H1 (cell line): ENCODE measurements at regions not wholly inside any gene's neighbourhood (a gene's known extent, or its start where the extent isn't known, plus 50 kb on each side); places are given as distances from the start of the nearest gene placed in this dataset.

Experiments used
- ATF2 ChIP-seq: IDR thresholded peaks from 2 replicates; pipeline ENCODE4 v1.6.1; 2012; ENCODE audit warnings: low read length, inconsistent platforms
- ATF3 ChIP-seq: IDR thresholded peaks from 2 replicates; pipeline ENCODE4 v1.6.1; 2011; ENCODE audit warnings: low read depth, mild to moderate bottlenecking, low read length; ENCODE audit not compliant: insufficient read depth
- CHD2 ChIP-seq: IDR thresholded peaks from 2 replicates; pipeline ENCODE4 v1.6.1; 2012; ENCODE audit warnings: low read length, improper control_type of control experiment
- CTCF ChIP-seq, 3 experiments: IDR thresholded peaks; 1 replicate in 2 of 3; 2 replicates in 1 of 3; pipeline versions ENCODE4 v1.5.1 to v1.6.1; 2011; ENCODE audit warnings: low read length in 3 of 3, mild to moderate bottlenecking in 3 of 3, inconsistent platforms in 2 of 3, low read depth in 1 of 3, moderate library complexity in 1 of 3; ENCODE audit not compliant: insufficient read depth in 1 of 3; ENCODE audit errors: control extremely low read depth in 1 of 3
- EGR1 ChIP-seq: IDR thresholded peaks from 2 replicates; pipeline ENCODE4 v1.6.1; 2011; ENCODE audit warnings: low read depth, low read length, borderline replicate concordance
- EP300 ChIP-seq, 2 experiments: IDR thresholded peaks; 1 replicate in 1 of 2; 2 replicates in 1 of 2; pipeline ENCODE4 v1.6.1; 2011 to 2012; ENCODE audit warnings: low read depth in 2 of 2, low read length in 2 of 2, mild to moderate bottlenecking in 2 of 2, borderline replicate concordance in 1 of 2, inconsistent platforms in 1 of 2, moderate library complexity in 1 of 2
- EZH2 ChIP-seq: fragments of 200-600 bp; sonication (generic); IDR thresholded peaks from 2 replicates; pipeline ENCODE4 v1.7.1; 2012; ENCODE audit warnings: low read depth, mild to moderate bottlenecking, moderate library complexity, low read length, inconsistent platforms; ENCODE audit not compliant: severe bottlenecking
- HDAC2 ChIP-seq, 2 experiments: fragments of 300-600 bp in 1 of 2; sonication (generic) in 1 of 2; IDR thresholded peaks; 2 replicates each; pipeline ENCODE4 v1.6.1; 2011 to 2012; ENCODE audit warnings: low read depth in 2 of 2, low read length in 2 of 2, mild to moderate bottlenecking in 2 of 2, moderate library complexity in 2 of 2, borderline replicate concordance in 1 of 2, inconsistent platforms in 1 of 2
- MAX ChIP-seq: IDR thresholded peaks from 2 replicates; pipeline ENCODE4 v1.6.1; 2012; ENCODE audit warnings: inconsistent platforms
- NANOG ChIP-seq: IDR thresholded peaks from 2 replicates; pipeline ENCODE4 v1.6.1; 2011; ENCODE audit warnings: low read length, low read depth, mild to moderate bottlenecking, inconsistent platforms; ENCODE audit not compliant: insufficient read depth, poor library complexity, severe bottlenecking
- RNF2 ChIP-seq: fragments of 200-900, 300-1000 bp; sonication (generic); IDR thresholded peaks from 2 replicates; pipeline ENCODE4 v1.7.1; 2016; ENCODE audit warnings: borderline replicate concordance, low read depth, mild to moderate bottlenecking, antibody characterized with exemption, low read length; ENCODE audit not compliant: poor library complexity, severe bottlenecking; ENCODE audit errors: missing control alignments
- SIRT6 ChIP-seq: IDR thresholded peaks from one replicate; pipeline ENCODE4 v1.7.1; 2012; ENCODE audit warnings: low read length, inconsistent platforms
- SP2 ChIP-seq: IDR thresholded peaks from 2 replicates; pipeline ENCODE4 v1.6.1; 2012; ENCODE audit warnings: mild to moderate bottlenecking, low read length, inconsistent platforms
- SRF ChIP-seq: IDR thresholded peaks from 2 replicates; pipeline ENCODE4 v1.6.1; 2011; ENCODE audit warnings: mild to moderate bottlenecking, low read depth, low read length, moderate library complexity
- TAF1 ChIP-seq: IDR thresholded peaks from 2 replicates; pipeline ENCODE4 v1.6.1; 2011; ENCODE audit warnings: mild to moderate bottlenecking, low read depth, low read length

GRCh38 chr2:204491528-204491927 is 53.7 kb upstream of the PARD3B start (continued):
- TF ChIP-seq MAX, result no peak
- TF ChIP-seq NANOG, result no peak
- TF ChIP-seq CTCF (IDR thresholded peaks at IDR 0.05; ENCODE audit: control extremely low read depth in 1 of 3, insufficient read depth in 1 of 3, low read depth in 1 of 3, low read length in 3 of 3), result no peak
- no peak for TF ChIP-seq SRF
- no peak for TF ChIP-seq SIRT6
- TF ChIP-seq SP2, result no peak
- no peak for TF ChIP-seq EGR1
- no peak for TF ChIP-seq ATF3
- no peak for TF ChIP-seq EZH2
- no peak for TF ChIP-seq ATF2
- TF ChIP-seq TAF1, result no peak
- TF ChIP-seq CHD2, result no peak
- no peak for TF ChIP-seq HDAC2 (IDR thresholded peaks at IDR 0.05; ENCODE audit: borderline replicate concordance in 1 of 2, low read depth in 2 of 2, low read length in 2 of 2)
- TF ChIP-seq EP300 (IDR thresholded peaks at IDR 0.05; ENCODE audit: borderline replicate concordance in 1 of 2, low read depth in 2 of 2, low read length in 2 of 2), result no peak
- no peak for TF ChIP-seq RNF2
